SK-N-SH (cell line): ENCODE measurements at regions not wholly inside any gene's neighbourhood (a gene's known extent, or its start where the extent isn't known, plus 50 kb on each side); places are given as distances from the start of the nearest gene placed in this dataset.
"Not testable (repeated sequence)": the region's sequence is repeated elsewhere in the genome, so short reads cannot be mapped to it uniquely, and the experiment has no call there.

Experiments used
- CTCF ChIA-PET: fragments of 300-600, 350-600 bp; formaldehyde crosslinking; extraction: SDS; loops from one replicate; lab custom pipeline; 2021; lab: Yijun Ruan, JAX
- POLR2A ChIA-PET: fragments of 350-600 bp; sonication (Branson Sonifier 250); formaldehyde crosslinking; extraction: SDS; loops from one replicate; lab custom pipeline; 2020; ENCODE audit warnings: antibody characterized with exemption, inconsistent platforms; lab: Yijun Ruan, JAX
- DNase-seq: peaks from one replicate; pipeline ENCODE4 v3.0.0; 2012
- H2AFZ ChIP-seq: fragments of 200-600 bp; sonication (generic); 2 replicates; pipeline ENCODE4 v1.8.1; 2016; ENCODE audit warnings: antibody characterized with exemption, mild to moderate bottlenecking, low read depth
- H3F3A ChIP-seq: fragments of 200-600 bp; sonication (generic); replicated peaks from 2 replicates; pipeline ENCODE3; 2016; ENCODE audit warnings: antibody characterized with exemption, mild to moderate bottlenecking; ENCODE audit not compliant: insufficient read depth
- H3K27ac ChIP-seq, 2 experiments: fragments of 200-500 bp in 1 of 2; fragments of 200-600 bp in 1 of 2; sonication (Bioruptor generic) in 1 of 2; sonication (generic), shearing (Covaris generic) in 1 of 2; 2 replicates each; pipeline versions ENCODE4 v1.5.1 to v1.6.1; 2014 to 2016; ENCODE audit warnings: low read depth in 2 of 2, inconsistent platforms in 1 of 2, low read length in 1 of 2, mild to moderate bottlenecking in 1 of 2, mixed read lengths in 1 of 2
- H3K27me3 ChIP-seq: fragments of 200-600 bp; sonication (generic), shearing (Covaris generic); 2 replicates; pipeline ENCODE4 v1.6.1; 2016; ENCODE audit warnings: mixed run types; ENCODE audit not compliant: insufficient read depth
- H3K36me3 ChIP-seq, 2 experiments: fragments of 200-500 bp in 1 of 2; fragments of 200-600 bp in 1 of 2; sonication (Bioruptor generic) in 1 of 2; sonication (generic) in 1 of 2; replicated peaks in 1 of 2; 2 replicates each; pipeline versions ENCODE3 to v1.5.1; 2014 to 2016; ENCODE audit warnings: low read length in 1 of 2, mild to moderate bottlenecking in 1 of 2; ENCODE audit not compliant: insufficient read depth in 2 of 2, control insufficient read depth in 1 of 2
- H3K4me1 ChIP-seq, 2 experiments: fragments of 200-500 bp in 1 of 2; fragments of 200-600 bp in 1 of 2; sonication (Bioruptor generic) in 1 of 2; sonication (generic), shearing (Covaris generic) in 1 of 2; 2 replicates each; pipeline versions ENCODE4 v1.5.1 to v1.6.1; 2014 to 2016; ENCODE audit warnings: low read depth in 1 of 2, low read length in 1 of 2, mixed run types in 1 of 2; ENCODE audit not compliant: insufficient read depth in 2 of 2, control insufficient read depth in 1 of 2
- H3K4me2 ChIP-seq: fragments of 200-600 bp; sonication (generic), shearing (Covaris generic); 2 replicates; pipeline ENCODE4 v1.6.1; 2017; ENCODE audit warnings: mixed run types
- H3K4me3 ChIP-seq, 2 experiments: fragments of 200-500 bp in 1 of 2; fragments of 200-600 bp in 1 of 2; sonication (Bioruptor generic) in 1 of 2; sonication (generic), shearing (Covaris generic) in 1 of 2; 2 replicates each; pipeline versions ENCODE4 v1.5.1 to v1.8.1; 2014 to 2016; ENCODE audit warnings: low read depth in 2 of 2, inconsistent platforms in 1 of 2, low read length in 1 of 2, mild to moderate bottlenecking in 1 of 2, mixed read lengths in 1 of 2, moderate library complexity in 1 of 2
- H3K79me2 ChIP-seq: fragments of 200-600 bp; sonication (generic); 2 replicates; pipeline ENCODE4 v1.8.1; 2017; ENCODE audit warnings: mild to moderate bottlenecking; ENCODE audit not compliant: insufficient read depth
- H3K9ac ChIP-seq: fragments of 200-600 bp; sonication (generic); 2 replicates; pipeline ENCODE4 v1.6.1; 2017; ENCODE audit warnings: mixed run types
- H3K9me2 ChIP-seq: fragments of 200-600 bp; sonication (generic); 2 replicates; pipeline ENCODE4 v1.6.1; 2017; ENCODE audit warnings: mixed run types
- H3K9me3 ChIP-seq: fragments of 200-600 bp; sonication (generic); 2 replicates; pipeline ENCODE4 v1.6.1; 2017; ENCODE audit warnings: mixed run types, mild to moderate bottlenecking, moderate library complexity
- H4K20me1 ChIP-seq: fragments of 200-600 bp; sonication (generic); 2 replicates; pipeline ENCODE4 v1.6.1; 2017; ENCODE audit warnings: mild to moderate bottlenecking, mixed run types; ENCODE audit not compliant: insufficient read depth
- GABPA ChIP-seq: IDR thresholded peaks from 2 replicates; pipeline ENCODE4 v1.4.0; 2012; ENCODE audit warnings: low read depth, mild to moderate bottlenecking
- GATA2 ChIP-seq: sonication (generic); formaldehyde crosslinking; IDR thresholded peaks from 2 replicates; pipeline ENCODE4 v1.5.0; 2020; ENCODE audit warnings: mild to moderate bottlenecking, missing genetic modification reagents
- IRF3 ChIP-seq: fragments of 150-350 bp; IDR thresholded peaks from 2 replicates; pipeline ENCODE4 v1.6.1; 2016; ENCODE audit warnings: mild to moderate bottlenecking, low read depth, low read length
- JUND ChIP-seq: IDR thresholded peaks from 2 replicates; pipeline ENCODE4 v1.4.0; 2012
- MAX ChIP-seq: IDR thresholded peaks from 2 replicates; pipeline ENCODE4 v1.4.0; 2012; ENCODE audit warnings: low read depth
- NFIC ChIP-seq: IDR thresholded peaks from 2 replicates; pipeline ENCODE4 v1.4.0; 2012; ENCODE audit warnings: borderline replicate concordance
- RAD21 ChIP-seq: IDR thresholded peaks from 2 replicates; pipeline ENCODE4 v1.6.1; 2012; ENCODE audit warnings: mild to moderate bottlenecking, low read length
- RCOR1 ChIP-seq: fragments of 150-350 bp; IDR thresholded peaks from 2 replicates; pipeline ENCODE4 v1.6.1; 2017; ENCODE audit warnings: antibody characterized with exemption, low read length
- RXRA ChIP-seq: IDR thresholded peaks from 2 replicates; pipeline ENCODE4 v1.4.0; 2012; ENCODE audit warnings: low read depth, mild to moderate bottlenecking, borderline replicate concordance
- TAF1 ChIP-seq: IDR thresholded peaks from 2 replicates; pipeline ENCODE4 v1.6.1; 2012; ENCODE audit warnings: low read depth, mild to moderate bottlenecking, low read length, moderate library complexity, borderline replicate concordance
- TEAD4 ChIP-seq: IDR thresholded peaks from 2 replicates; pipeline ENCODE4 v1.4.0; 2012; ENCODE audit warnings: mild to moderate bottlenecking, borderline replicate concordance; ENCODE audit not compliant: insufficient read depth
- USF1 ChIP-seq: IDR thresholded peaks from 2 replicates; pipeline ENCODE4 v1.4.0; 2012; ENCODE audit warnings: low read depth, borderline replicate concordance
- YY1 ChIP-seq: IDR thresholded peaks from 2 replicates; pipeline ENCODE4 v1.4.0; 2012; ENCODE audit warnings: low read depth, mild to moderate bottlenecking
- WGBS: methylation state at CpG from one replicate; pipeline ENCODE4 v1.1.6; 2017; ENCODE audit warnings: low lambda C conversion rate; 5-methylcytosine and 5-hydroxymethylcytosine counted together

GRCh38 chrX:1853447-1853846 is 238.6 kb downstream of the ASMT start (continued):
- TF ChIP-seq RAD21 = no peak

- Histone ChIP-seq H3K4me2 (no peak overlapping the region), H4K20me1 (no peaks in the 10 kb centered on the region), H2AFZ (no peak overlapping the region), H3K9me3 (no peaks in the 10 kb centered on the region), H3K36me3 (no peaks in the 10 kb centered on the region), H3K9ac (no peak overlapping the region), H3K79me2 (no peaks in the 10 kb centered on the region), H3K9me2 (no peaks in the 10 kb centered on the region), H3K4me1 (no peaks in the 10 kb centered on the region), H3K4me3 (no peak overlapping the region), H3F3A (no peaks in the 10 kb centered on the region), H3K27me3 (peaks cover 25% of the 10 kb centered on the region; the same call in 1 of the 2 replicates), H3K27ac (no peak overlapping the region)
- no peak for TF ChIP-seq RXRA
- DNase-seq = no peak
- POLR2A ChIA-PET = no interaction called here
- CTCF ChIA-PET = no interaction called here
- 14% methylated on average over 3 of the region's 3 CpGs for WGBS
These were observed 239.1 kb downstream of the ASMT start for GRCh38 chrX:1853916-1854315.

GRCh38 chrX:1854861-1855260 is 240.0 kb downstream of the ASMT start:
- H3K79me2 ChIP-seq, POLR2A ChIA-PET, H3K4me3 ChIP-seq, H3F3A ChIP-seq, H3K9ac ChIP-seq, H3K4me2 ChIP-seq, H2AFZ ChIP-seq, DNase-seq, H3K4me1 ChIP-seq, H3K9me3 ChIP-seq, H3K27ac ChIP-seq, CTCF ChIA-PET, H4K20me1 ChIP-seq, H3K9me2 ChIP-seq, H3K36me3 ChIP-seq: not testable (repeated sequence)
- 31% methylated on average over 10 of the region's 10 CpGs for WGBS
- peaks cover 19% of the 10 kb centered on the region; the same call in 1 of the 2 replicates for H3K27me3 ChIP-seq

GRCh38 chrX:1859266-1859665 is 244.4 kb downstream of the ASMT start:
- H3K36me3 ChIP-seq, H4K20me1 ChIP-seq, H3K9me2 ChIP-seq, H3K27me3 ChIP-seq, CTCF ChIA-PET, H3K79me2 ChIP-seq, H3K4me3 ChIP-seq, H3K4me2 ChIP-seq, H3K27ac ChIP-seq, H3K4me1 ChIP-seq, DNase-seq, H3K9ac ChIP-seq, H3F3A ChIP-seq, H3K9me3 ChIP-seq, POLR2A ChIA-PET, H2AFZ ChIP-seq: not testable (repeated sequence)
- 61% methylated on average over 5 of the region's 5 CpGs for WGBS

GRCh38 chrX:1860936-1861594 is 246.2 kb downstream of the ASMT start:
- ChIA-PET CTCF (no interaction called here), POLR2A (no interaction called here)
- no peak overlapping the region for H3K9ac ChIP-seq

More at GRCh38 chrX:1860936-1861594, 246.2 kb downstream of the ASMT start:
- TF ChIP-seq MAX (no peak), RCOR1 (no peak), IRF3 (no peak), GABPA (no peak), USF1 (no peak), TEAD4 (no peak), JUND (no peak), GATA2 (CRISPR knock-in tag) (no peak), NFIC (no peak), TAF1 (no peak), YY1 (no peak), RXRA (no peak), RAD21 (no peak)
- TF ChIP-seq, all 33 proteins: peak for 0
- Histone ChIP-seq H3K9me3 (no peaks in the 10 kb centered on the region), H2AFZ (peak overlapping the region; percentile 8; the same call in 1 of the 2 replicates), H3K27me3 (peaks cover 5% of the 10 kb centered on the region; the same call in 1 of the 2 replicates), H3K4me2 (peak overlapping the region; percentile 48), H3K9me2 (no peaks in the 10 kb centered on the region), H3K4me1 (no peaks in the 10 kb centered on the region), H3K4me3 (peak overlapping the region in 1 of 2 experiments; percentile 25; a peak in 1 of 4 replicates), H3K79me2 (no peaks in the 10 kb centered on the region), H3K27ac (no peak overlapping the region), H4K20me1 (no peaks in the 10 kb centered on the region), H3K36me3 (no peaks in the 10 kb centered on the region), H3F3A (no peaks in the 10 kb centered on the region)
- no peak for DNase-seq
- WGBS = 22% methylated on average over 18 of the region's 18 CpGs
